ENCODE measurements at regions not wholly inside any gene's neighbourhood (a gene's known extent, or its start where the extent isn't known, plus 50 kb on each side); places are given as distances from the start of the nearest gene placed in this dataset.

DNA sequence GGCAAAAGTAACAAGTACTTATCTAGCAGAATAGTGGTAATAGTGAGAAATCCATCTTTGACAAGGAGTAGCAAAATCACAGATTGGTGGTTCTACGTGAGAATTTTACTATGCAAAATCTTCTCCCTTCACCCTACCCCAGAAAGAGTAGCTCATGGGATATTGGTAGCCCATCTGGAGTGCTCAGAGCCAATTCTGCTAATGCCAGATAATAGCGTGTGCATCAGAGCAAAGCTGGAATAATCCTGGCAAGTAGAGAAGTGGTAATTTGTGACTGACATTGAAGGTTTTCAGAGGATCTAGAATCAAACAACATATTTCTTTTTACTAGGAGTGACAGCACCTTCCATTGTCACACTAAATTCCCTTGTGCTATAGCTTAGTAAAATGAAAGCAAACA is 192.9 kb downstream of the ZBBX start:
- TF ChIP-seq, protein P1, sequence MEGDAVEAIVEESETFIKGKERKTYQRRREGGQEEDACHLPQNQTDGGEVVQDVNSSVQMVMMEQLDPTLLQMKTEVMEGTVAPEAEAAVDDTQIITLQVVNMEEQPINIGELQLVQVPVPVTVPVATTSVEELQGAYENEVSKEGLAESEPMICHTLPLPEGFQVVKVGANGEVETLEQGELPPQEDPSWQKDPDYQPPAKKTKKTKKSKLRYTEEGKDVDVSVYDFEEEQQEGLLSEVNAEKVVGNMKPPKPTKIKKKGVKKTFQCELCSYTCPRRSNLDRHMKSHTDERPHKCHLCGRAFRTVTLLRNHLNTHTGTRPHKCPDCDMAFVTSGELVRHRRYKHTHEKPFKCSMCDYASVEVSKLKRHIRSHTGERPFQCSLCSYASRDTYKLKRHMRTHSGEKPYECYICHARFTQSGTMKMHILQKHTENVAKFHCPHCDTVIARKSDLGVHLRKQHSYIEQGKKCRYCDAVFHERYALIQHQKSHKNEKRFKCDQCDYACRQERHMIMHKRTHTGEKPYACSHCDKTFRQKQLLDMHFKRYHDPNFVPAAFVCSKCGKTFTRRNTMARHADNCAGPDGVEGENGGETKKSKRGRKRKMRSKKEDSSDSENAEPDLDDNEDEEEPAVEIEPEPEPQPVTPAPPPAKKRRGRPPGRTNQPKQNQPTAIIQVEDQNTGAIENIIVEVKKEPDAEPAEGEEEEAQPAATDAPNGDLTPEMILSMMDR (conservative IDR thresholded peaks at IDR 0.05) = no peak
- TF ChIP-seq ZFX (IDR thresholded peaks at IDR 0.05) = no peak

Data from C4-2B (cell line).